Endothelial cell (in vitro differentiated cells): ENCODE measurements at regions not wholly inside any gene's neighbourhood (a gene's known extent, or its start where the extent isn't known, plus 50 kb on each side); places are given as distances from the start of the nearest gene placed in this dataset.

Experiments
- DNase-seq: peaks from one replicate; pipeline ENCODE4 v3.0.0; 2021; ENCODE audit warnings: low spot score
- H3K27ac Mint-ChIP-seq: one replicate; pipeline ENCODE4 v1.8.0; 2021; ENCODE audit warnings: mixed read lengths, inconsistent platforms; ENCODE audit not compliant: unreplicated experiment
- H3K27me3 Mint-ChIP-seq: one replicate; pipeline ENCODE4 v1.8.0; 2021; ENCODE audit warnings: mild to moderate bottlenecking, moderate library complexity, mixed read lengths, inconsistent platforms; ENCODE audit not compliant: unreplicated experiment
- H3K36me3 Mint-ChIP-seq: one replicate; pipeline ENCODE4 v1.8.0; 2021; ENCODE audit warnings: mild to moderate bottlenecking, low read depth, mixed read lengths, inconsistent platforms; ENCODE audit not compliant: unreplicated experiment
- H3K4me1 Mint-ChIP-seq: one replicate; pipeline ENCODE4 v1.8.0; 2021; ENCODE audit warnings: mild to moderate bottlenecking, mixed read lengths, inconsistent platforms; ENCODE audit not compliant: unreplicated experiment
- H3K4me3 Mint-ChIP-seq: one replicate; pipeline ENCODE4 v1.8.0; 2021; ENCODE audit warnings: mild to moderate bottlenecking, mixed read lengths, inconsistent platforms; ENCODE audit not compliant: unreplicated experiment
- H3K9me3 Mint-ChIP-seq: one replicate; pipeline ENCODE4 v1.8.0; 2021; ENCODE audit warnings: mixed read lengths, inconsistent platforms; ENCODE audit not compliant: unreplicated experiment
- CTCF ChIP-seq: fragments of 200-600 bp; sonication (generic); IDR thresholded peaks from one replicate; pipeline ENCODE4 v1.5.0; 2021; ENCODE audit warnings: antibody characterized with exemption; ENCODE audit not compliant: unreplicated experiment

DNA sequence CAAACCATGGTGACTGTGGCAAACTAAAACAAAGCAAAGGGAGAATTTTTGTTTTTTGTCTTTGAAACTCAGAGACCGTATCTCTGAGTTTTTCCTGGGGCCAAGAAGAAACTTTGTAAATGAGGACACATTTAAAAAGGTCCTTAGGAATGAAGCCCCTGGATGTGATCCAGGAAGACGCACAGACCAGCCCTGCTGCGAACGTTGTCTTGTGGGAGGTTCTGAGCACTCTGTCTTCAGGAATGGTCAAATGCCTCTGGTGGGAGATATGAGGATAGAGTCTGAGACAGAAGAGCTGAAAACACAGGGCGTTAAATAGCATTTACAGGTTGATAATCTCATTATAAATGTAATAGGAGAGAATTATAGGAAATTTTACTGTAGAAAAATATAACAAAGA, 893.5 kb upstream of the KLHL29 start:
- no peak for DNase-seq
- no peak for TF ChIP-seq CTCF
- Mint-ChIP-seq H3K4me1 (no peaks in the 10 kb centered on the region), H3K27ac (no peak overlapping the region), H3K27me3 (no peaks in the 10 kb centered on the region), H3K36me3 (no peaks in the 10 kb centered on the region), H3K9me3 (no peaks in the 10 kb centered on the region), H3K4me3 (no peak overlapping the region)

DNA sequence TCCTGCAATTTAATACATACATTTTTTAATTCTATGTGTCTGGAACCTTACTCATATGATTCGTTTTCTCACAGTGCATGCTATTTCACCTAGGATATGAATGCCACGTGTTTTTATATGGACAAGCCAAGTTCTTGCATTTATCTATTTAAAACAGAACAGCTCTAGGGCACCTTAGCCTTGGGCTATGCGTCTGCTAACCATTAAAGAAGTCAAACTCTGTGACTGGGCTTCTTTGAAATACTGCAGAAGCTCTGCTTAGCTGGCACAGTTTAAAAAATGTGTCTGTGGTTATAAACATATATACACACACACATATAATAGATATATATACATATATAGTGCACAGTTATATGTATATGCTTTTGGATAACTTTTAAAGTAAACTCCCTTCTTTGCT, 890.8 kb upstream of the KLHL29 start:
- H3K4me1 Mint-ChIP-seq, result no peaks in the 10 kb centered on the region
- H3K27ac Mint-ChIP-seq, result no peak overlapping the region
- H3K27me3 Mint-ChIP-seq, result no peaks in the 10 kb centered on the region
- no peak overlapping the region for H3K4me3 Mint-ChIP-seq
- H3K9me3 Mint-ChIP-seq, result no peaks in the 10 kb centered on the region
- DNase-seq, result no peak
- no peak for TF ChIP-seq CTCF
- no peaks in the 10 kb centered on the region for H3K36me3 Mint-ChIP-seq

GRCh38 chr2:22497064-22497463, 887.9 kb upstream of the KLHL29 start:
- no peak for DNase-seq
- no peaks in the 10 kb centered on the region for H3K36me3 Mint-ChIP-seq
- H3K4me3 Mint-ChIP-seq, result no peak overlapping the region
- no peak overlapping the region for H3K27ac Mint-ChIP-seq
- TF ChIP-seq CTCF, result no peak
- no peaks in the 10 kb centered on the region for H3K27me3 Mint-ChIP-seq
- no peaks in the 10 kb centered on the region for H3K9me3 Mint-ChIP-seq
- H3K4me1 Mint-ChIP-seq, result no peaks in the 10 kb centered on the region

GRCh38 chr2:22497789-22498188, 887.2 kb upstream of the KLHL29 start:
- no peak overlapping the region for H3K27ac Mint-ChIP-seq

More at GRCh38 chr2:22497789-22498188, 887.2 kb upstream of the KLHL29 start:
- Mint-ChIP-seq H3K4me1 (no peaks in the 10 kb centered on the region), H3K27me3 (no peaks in the 10 kb centered on the region), H3K9me3 (no peaks in the 10 kb centered on the region), H3K4me3 (no peak overlapping the region), H3K36me3 (no peaks in the 10 kb centered on the region)
- TF ChIP-seq CTCF, result no peak
- DNase-seq, result no peak
